ENCODE measurements at regions not wholly inside any gene's neighbourhood (a gene's known extent, or its start where the extent isn't known, plus 50 kb on each side); places are given as distances from the start of the nearest gene placed in this dataset.

DNA sequence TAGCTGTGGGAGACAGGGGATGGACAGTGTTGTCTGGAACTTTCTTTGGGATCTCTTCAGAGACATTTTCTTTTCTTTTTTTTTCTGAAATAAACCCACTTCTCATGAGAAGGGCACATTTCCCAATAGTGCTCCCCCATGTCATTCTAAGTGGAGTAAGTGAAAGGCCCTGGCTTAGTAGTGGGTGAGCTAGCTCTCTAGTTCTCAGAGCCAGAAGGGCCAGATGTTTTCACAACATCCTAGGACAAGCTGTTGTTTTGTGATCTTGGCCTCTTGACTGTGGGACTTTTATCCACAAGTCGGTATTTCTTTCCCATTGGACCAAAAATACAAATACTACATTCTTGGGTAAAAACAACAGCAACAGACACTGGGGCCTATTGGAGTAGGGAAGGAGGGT is 607.7 kb upstream of the TENM4 start:
- H3K27ac Mint-ChIP-seq (ENCODE audit: unreplicated experiment), result no peak overlapping the region

GRCh38 chr11:80041136-80042000 is 600.5 kb upstream of the TENM4 start:
- no peak for TF ChIP-seq CTCF (IDR thresholded peaks at IDR 0.05; ENCODE audit: unreplicated experiment)
- Mint-ChIP-seq H3K27me3 (ENCODE audit: unreplicated experiment) (no peaks in the 10 kb centered on the region), H3K4me1 (ENCODE audit: unreplicated experiment) (peaks cover 3% of the 10 kb centered on the region), H3K36me3 (ENCODE audit: low read depth, unreplicated experiment) (no peaks in the 10 kb centered on the region), H3K4me3 (ENCODE audit: unreplicated experiment) (no peak overlapping the region), H3K9me3 (ENCODE audit: unreplicated experiment) (no peaks in the 10 kb centered on the region), H3K27ac (ENCODE audit: unreplicated experiment) (no peak overlapping the region)
- DNase-seq (ENCODE audit: low spot score), result no peak

More for the DNA sequence above, 607.7 kb upstream of the TENM4 start:
- Mint-ChIP-seq H3K27me3 (ENCODE audit: unreplicated experiment) (no peaks in the 10 kb centered on the region), H3K36me3 (ENCODE audit: low read depth, unreplicated experiment) (no peaks in the 10 kb centered on the region), H3K4me3 (ENCODE audit: unreplicated experiment) (no peak overlapping the region), H3K9me3 (ENCODE audit: unreplicated experiment) (no peaks in the 10 kb centered on the region), H3K4me1 (ENCODE audit: unreplicated experiment) (peaks cover 6% of the 10 kb centered on the region)
- DNase-seq (ENCODE audit: low spot score), result no peak
- TF ChIP-seq CTCF (IDR thresholded peaks at IDR 0.05; ENCODE audit: unreplicated experiment), result no peak

- no peaks in the 10 kb centered on the region for H3K4me1 Mint-ChIP-seq (ENCODE audit: unreplicated experiment)
- DNase-seq (ENCODE audit: low spot score), result no peak
- H3K27ac Mint-ChIP-seq (ENCODE audit: unreplicated experiment), result no peak overlapping the region
- no peak overlapping the region for H3K4me3 Mint-ChIP-seq (ENCODE audit: unreplicated experiment)
- H3K9me3 Mint-ChIP-seq (ENCODE audit: unreplicated experiment), result no peaks in the 10 kb centered on the region
- TF ChIP-seq CTCF (IDR thresholded peaks at IDR 0.05; ENCODE audit: unreplicated experiment), result no peak
- H3K27me3 Mint-ChIP-seq (ENCODE audit: unreplicated experiment), result no peaks in the 10 kb centered on the region
- H3K36me3 Mint-ChIP-seq (ENCODE audit: low read depth, unreplicated experiment), result no peaks in the 10 kb centered on the region
Measured at GRCh38 chr11:80034801-80035200, 594.0 kb upstream of the TENM4 start.

DNA sequence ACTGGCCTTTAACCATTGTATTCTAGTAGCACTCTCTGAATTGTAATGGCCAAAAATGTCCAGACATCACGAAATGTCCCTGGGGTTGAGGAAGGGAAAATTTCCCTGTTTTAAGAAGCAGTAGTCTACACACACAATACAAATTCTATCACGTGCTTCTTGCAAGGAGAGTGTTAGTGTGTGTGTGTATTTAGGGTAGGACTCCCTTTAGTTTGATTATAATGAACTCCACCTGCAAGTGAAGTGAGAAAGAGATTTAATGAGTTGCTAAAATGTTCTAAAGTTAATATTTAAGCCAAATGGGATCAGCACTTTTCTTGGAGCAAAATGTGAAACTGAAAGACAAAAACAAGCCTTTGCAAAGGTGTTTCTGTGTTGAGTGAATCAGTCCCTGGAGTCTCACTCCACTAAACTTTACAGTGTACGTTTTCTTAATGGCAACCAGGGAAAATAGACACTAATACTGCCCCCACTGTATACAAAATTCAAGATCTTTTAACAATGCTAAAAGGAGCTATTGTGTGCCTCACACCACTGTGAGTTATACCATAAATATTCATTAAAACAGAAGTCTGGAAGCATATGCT is 590.3 kb upstream of the TENM4 start:
- H3K36me3 Mint-ChIP-seq (ENCODE audit: low read depth, unreplicated experiment), result no peaks in the 10 kb centered on the region
- H3K4me1 Mint-ChIP-seq (ENCODE audit: unreplicated experiment), result no peaks in the 10 kb centered on the region
- no peak for DNase-seq (ENCODE audit: low spot score)
- H3K9me3 Mint-ChIP-seq (ENCODE audit: unreplicated experiment), result no peaks in the 10 kb centered on the region
- TF ChIP-seq CTCF (IDR thresholded peaks at IDR 0.05; ENCODE audit: unreplicated experiment), result no peak
- no peaks in the 10 kb centered on the region for H3K27me3 Mint-ChIP-seq (ENCODE audit: unreplicated experiment)
- H3K4me3 Mint-ChIP-seq (ENCODE audit: unreplicated experiment), result no peak overlapping the region
- H3K27ac Mint-ChIP-seq (ENCODE audit: unreplicated experiment), result no peak overlapping the region

DNA sequence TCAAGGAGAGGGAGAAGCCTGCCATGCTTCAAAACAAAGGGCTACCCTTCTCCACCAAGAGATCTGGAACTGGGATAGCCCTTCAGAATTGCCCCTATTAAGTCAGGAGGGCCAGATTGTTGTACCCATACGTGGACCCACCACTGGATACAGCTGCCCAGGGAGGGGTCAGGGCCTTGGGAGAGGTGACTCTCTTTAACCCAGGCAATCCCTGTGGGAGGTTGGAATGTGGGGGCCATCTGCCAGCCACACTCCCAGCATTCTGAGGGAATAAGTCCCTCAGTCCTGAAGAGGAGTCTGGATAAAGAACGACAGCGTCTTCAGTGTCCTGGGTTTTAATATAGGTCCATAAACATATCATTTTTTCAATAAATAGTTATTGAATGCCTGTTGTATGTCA is 588.2 kb upstream of the TENM4 start:
- no peak for TF ChIP-seq CTCF (IDR thresholded peaks at IDR 0.05; ENCODE audit: unreplicated experiment)
- no peaks in the 10 kb centered on the region for H3K9me3 Mint-ChIP-seq (ENCODE audit: unreplicated experiment)
- DNase-seq (ENCODE audit: low spot score), result no peak
- H3K4me3 Mint-ChIP-seq (ENCODE audit: unreplicated experiment), result no peak overlapping the region
- no peaks in the 10 kb centered on the region for H3K27me3 Mint-ChIP-seq (ENCODE audit: unreplicated experiment)
- no peaks in the 10 kb centered on the region for H3K36me3 Mint-ChIP-seq (ENCODE audit: low read depth, unreplicated experiment)
- no peaks in the 10 kb centered on the region for H3K4me1 Mint-ChIP-seq (ENCODE audit: unreplicated experiment)
- no peak overlapping the region for H3K27ac Mint-ChIP-seq (ENCODE audit: unreplicated experiment)
